ENCODE measurements at regions not wholly inside any gene's neighbourhood (a gene's known extent, or its start where the extent isn't known, plus 50 kb on each side); places are given as distances from the start of the nearest gene placed in this dataset.
A peak's percentile ranks its signal among the peaks of the same experiment; 100 is the strongest.
"Not testable (repeated sequence)": the region's sequence is repeated elsewhere in the genome, so short reads cannot be mapped to it uniquely, and the experiment has no call there.

GRCh38 chr9:22990349-22990748, 543.7 kb downstream of the DMRTA1 start:
- DNase-seq: no peak

GRCh38 chr9:22992780-22993179, 546.2 kb downstream of the DMRTA1 start:
- no peak for DNase-seq

- no peak for DNase-seq
These were observed 551.3 kb downstream of the DMRTA1 start for GRCh38 chr9:22997923-22998322.

- DNase-seq: no peak
These were observed 558.5 kb downstream of the DMRTA1 start for GRCh38 chr9:23005156-23005555.

GRCh38 chr9:23006127-23006526, 559.5 kb downstream of the DMRTA1 start:
- DNase-seq: no peak

- DNase-seq: no peak
These were observed 565.0 kb downstream of the DMRTA1 start for GRCh38 chr9:23011669-23012068.

- DNase-seq: no peak
These were observed 568.9 kb downstream of the DMRTA1 start for GRCh38 chr9:23015557-23015956.

- no peak for DNase-seq
These were observed 589.8 kb downstream of the DMRTA1 start for GRCh38 chr9:23036416-23036815.

- DNase-seq: no peak
These were observed 592.8 kb downstream of the DMRTA1 start for GRCh38 chr9:23039402-23039801.

GRCh38 chr9:23041466-23041865, 594.8 kb downstream of the DMRTA1 start:
- DNase-seq: no peak

- DNase-seq: no peak
These were observed 597.9 kb downstream of the DMRTA1 start for GRCh38 chr9:23044549-23044948.

GRCh38 chr9:23046026-23046425, 599.4 kb downstream of the DMRTA1 start:
- DNase-seq: not testable (repeated sequence)

GRCh38 chr9:23050548-23050947, 603.9 kb downstream of the DMRTA1 start:
- DNase-seq: no peak

- no peak for DNase-seq
These were observed 626.5 kb downstream of the DMRTA1 start for GRCh38 chr9:23073136-23073535.

- DNase-seq: no peak
These were observed 633.2 kb downstream of the DMRTA1 start for GRCh38 chr9:23079798-23080197.

- no peak for DNase-seq
These were observed 634.8 kb downstream of the DMRTA1 start for GRCh38 chr9:23081377-23081776.

GRCh38 chr9:23088932-23089364, 642.3 kb downstream of the DMRTA1 start:
- DNase-seq: no peak

- no peak for DNase-seq
These were observed 671.0 kb downstream of the DMRTA1 start for GRCh38 chr9:23117616-23118015.

GRCh38 chr9:23120630-23121029, 674.0 kb downstream of the DMRTA1 start:
- DNase-seq: no peak

- DNase-seq: peak; percentile 12 to 19
These were observed 676.5 kb downstream of the DMRTA1 start for GRCh38 chr9:23123048-23123632.

GRCh38 chr9:23145467-23145866, 680.6 kb downstream of the ELAVL2 start:
- DNase-seq: no peak

GRCh38 chr9:23153058-23153457, 673.0 kb downstream of the ELAVL2 start:
- DNase-seq: no peak

GRCh38 chr9:23160491-23160890, 665.5 kb downstream of the ELAVL2 start:
- DNase-seq: no peak

GRCh38 chr9:23160952-23161469, 665.0 kb downstream of the ELAVL2 start:
- DNase-seq: no peak
